PFSK-1 (cell line): ENCODE measurements at regions not wholly inside any gene's neighbourhood (a gene's known extent, or its start where the extent isn't known, plus 50 kb on each side); places are given as distances from the start of the nearest gene placed in this dataset.

Source experiments
- FOXP2 ChIP-seq: optimal IDR thresholded peaks from 2 replicates; pipeline ENCODE3; 2011; ENCODE audit warnings: borderline replicate concordance, control low read depth, inconsistent platforms; ENCODE audit not compliant: insufficient read depth; ENCODE audit errors: extremely low read length, extremely low read depth
- POLR2AphosphoS5 ChIP-seq: IDR thresholded peaks from 2 replicates; pipeline ENCODE4 v1.6.1; 2012; ENCODE audit warnings: low read depth, mild to moderate bottlenecking, control low read depth, low read length, moderate library complexity
- SIN3A ChIP-seq: IDR thresholded peaks from 2 replicates; pipeline ENCODE4 v1.6.1; 2012; ENCODE audit warnings: mild to moderate bottlenecking, low read length, moderate library complexity, borderline replicate concordance; ENCODE audit not compliant: insufficient read depth
- TAF1 ChIP-seq: IDR thresholded peaks from 2 replicates; pipeline ENCODE4 v1.6.1; 2012; ENCODE audit warnings: low read length, control low read depth, borderline replicate concordance; ENCODE audit not compliant: insufficient read depth
- TF ChIP-seq, protein P1 (sequence below), 2 experiments: IDR thresholded peaks; 2 replicates each; pipeline versions ENCODE4 v1.6.1 to v1.8.0; 2011 to 2012; ENCODE audit warnings: low read depth in 2 of 2, low read length in 2 of 2, control low read depth in 1 of 2, inconsistent platforms in 1 of 2, mild to moderate bottlenecking in 1 of 2, moderate library complexity in 1 of 2; ENCODE audit not compliant: insufficient read depth in 1 of 2

- TF ChIP-seq, protein P1, sequence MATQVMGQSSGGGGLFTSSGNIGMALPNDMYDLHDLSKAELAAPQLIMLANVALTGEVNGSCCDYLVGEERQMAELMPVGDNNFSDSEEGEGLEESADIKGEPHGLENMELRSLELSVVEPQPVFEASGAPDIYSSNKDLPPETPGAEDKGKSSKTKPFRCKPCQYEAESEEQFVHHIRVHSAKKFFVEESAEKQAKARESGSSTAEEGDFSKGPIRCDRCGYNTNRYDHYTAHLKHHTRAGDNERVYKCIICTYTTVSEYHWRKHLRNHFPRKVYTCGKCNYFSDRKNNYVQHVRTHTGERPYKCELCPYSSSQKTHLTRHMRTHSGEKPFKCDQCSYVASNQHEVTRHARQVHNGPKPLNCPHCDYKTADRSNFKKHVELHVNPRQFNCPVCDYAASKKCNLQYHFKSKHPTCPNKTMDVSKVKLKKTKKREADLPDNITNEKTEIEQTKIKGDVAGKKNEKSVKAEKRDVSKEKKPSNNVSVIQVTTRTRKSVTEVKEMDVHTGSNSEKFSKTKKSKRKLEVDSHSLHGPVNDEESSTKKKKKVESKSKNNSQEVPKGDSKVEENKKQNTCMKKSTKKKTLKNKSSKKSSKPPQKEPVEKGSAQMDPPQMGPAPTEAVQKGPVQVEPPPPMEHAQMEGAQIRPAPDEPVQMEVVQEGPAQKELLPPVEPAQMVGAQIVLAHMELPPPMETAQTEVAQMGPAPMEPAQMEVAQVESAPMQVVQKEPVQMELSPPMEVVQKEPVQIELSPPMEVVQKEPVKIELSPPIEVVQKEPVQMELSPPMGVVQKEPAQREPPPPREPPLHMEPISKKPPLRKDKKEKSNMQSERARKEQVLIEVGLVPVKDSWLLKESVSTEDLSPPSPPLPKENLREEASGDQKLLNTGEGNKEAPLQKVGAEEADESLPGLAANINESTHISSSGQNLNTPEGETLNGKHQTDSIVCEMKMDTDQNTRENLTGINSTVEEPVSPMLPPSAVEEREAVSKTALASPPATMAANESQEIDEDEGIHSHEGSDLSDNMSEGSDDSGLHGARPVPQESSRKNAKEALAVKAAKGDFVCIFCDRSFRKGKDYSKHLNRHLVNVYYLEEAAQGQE (IDR thresholded peaks at IDR 0.05; ENCODE audit: insufficient read depth in 1 of 2, low read depth in 2 of 2, low read length in 2 of 2): no peak
- TF ChIP-seq TAF1 (no peak), FOXP2 (no peak), POLR2AphosphoS5 (no peak), SIN3A (no peak)
Observed at GRCh38 chr16:55426865-55427484, 52.0 kb upstream of the MMP2 start.
